Mucosa of descending colon (tissue), 3 donors: ENCODE measurements at regions not wholly inside any gene's neighbourhood (a gene's known extent, or its start where the extent isn't known, plus 50 kb on each side); places are given as distances from the start of the nearest gene placed in this dataset.

ENCODE experiments used
- ATAC-seq: fragments of 200-7000 bp; cut with Tn5 transposase; one replicate; pipeline ENCODE4 v1.9.1; 2020; ENCODE audit warnings: mild to moderate bottlenecking, moderate library complexity
- DNase-seq, 3 donors: peaks; one replicate each; pipeline ENCODE4 v3.0.0-alpha.2; 2020
- H3K36me3 ChIP-seq: fragments of 200-600 bp; one replicate; pipeline ENCODE4 v1.8.0; 2021; ENCODE audit warnings: low read depth, mild to moderate bottlenecking
- H3K4me1 ChIP-seq: fragments of 200-600 bp; one replicate; pipeline ENCODE4 v1.8.0; 2021; ENCODE audit warnings: low read depth, mild to moderate bottlenecking
- H3K4me3 ChIP-seq: fragments of 200-600 bp; one replicate; pipeline ENCODE4 v1.8.0; 2021; ENCODE audit warnings: mild to moderate bottlenecking
- H3K9me3 ChIP-seq: fragments of 200-600 bp; one replicate; pipeline ENCODE4 v1.8.0; 2021; ENCODE audit warnings: mild to moderate bottlenecking
- CTCF ChIP-seq: fragments of 200-600 bp; IDR thresholded peaks from one replicate; pipeline ENCODE4 v1.8.0; 2022; ENCODE audit warnings: antibody characterized with exemption, mild to moderate bottlenecking
- intact Hi-C, 2 donors: fragments of 100-400 bp; cut with DNase I in 1 of 2; cut with micrococcal nuclease in 1 of 2; formaldehyde crosslinking; loops; one replicate each; pipeline versions ENCODE4 v1.11.0 to v1.11.1; 2022; cut with DNase I, micrococcal nuclease
- donor health status: DM: no; HTN: no; CAD: no; lungs with moderate emphysema.
- donor health status: DM: no; HTN: no; CAD: no.
- donor health status: DM: no; HTN: yes; CAD: no.

GRCh38 chr19:30318936-30319335 is 53.2 kb upstream of the ZNF536 start:
- intact Hi-C loops = no loop called here
- no peaks in the 10 kb centered on the region for H3K4me1 ChIP-seq
- DNase-seq (no peak), ATAC-seq (no peak)
- no peak for TF ChIP-seq CTCF
- H3K4me3 ChIP-seq = no peak overlapping the region
- H3K9me3 ChIP-seq = no peaks in the 10 kb centered on the region
- no peaks in the 10 kb centered on the region for H3K36me3 ChIP-seq

DNA sequence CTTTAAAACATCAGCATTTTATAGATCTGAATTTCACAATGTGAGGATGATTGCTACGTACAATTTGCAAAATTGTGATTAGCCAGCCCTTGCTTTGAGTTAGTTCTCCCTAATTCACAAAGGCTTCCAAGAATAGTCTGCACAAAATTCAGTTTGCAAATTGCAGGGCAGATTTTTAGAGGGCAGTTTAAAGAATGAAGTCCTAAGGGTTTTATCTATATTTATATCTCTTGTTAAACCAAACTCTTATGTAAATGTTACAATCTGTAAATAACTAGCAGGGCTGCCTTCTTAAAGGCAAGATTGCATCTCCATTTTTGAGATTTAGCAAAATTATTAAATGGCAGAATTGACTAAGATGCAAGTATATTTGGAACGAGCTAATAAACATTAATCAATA is 52.8 kb upstream of the ZNF536 start:
- no peak for TF ChIP-seq CTCF
- H3K9me3 ChIP-seq = no peaks in the 10 kb centered on the region
- DNase-seq (no peak), ATAC-seq (no peak)
- intact Hi-C loops = no loop called here
- H3K36me3 ChIP-seq = no peaks in the 10 kb centered on the region
- H3K4me1 ChIP-seq = no peaks in the 10 kb centered on the region
- no peak overlapping the region for H3K4me3 ChIP-seq

GRCh38 chr19:30319876-30320275 is 52.3 kb upstream of the ZNF536 start:
- intact Hi-C loops = no loop called here
- no peak overlapping the region for H3K4me3 ChIP-seq
- DNase-seq (no peak), ATAC-seq (no peak)
- no peaks in the 10 kb centered on the region for H3K36me3 ChIP-seq
- H3K4me1 ChIP-seq = no peaks in the 10 kb centered on the region
- H3K9me3 ChIP-seq = no peaks in the 10 kb centered on the region
- TF ChIP-seq CTCF = no peak

GRCh38 chr19:30320466-30320865 is 51.7 kb upstream of the ZNF536 start:
- DNase-seq = no peak
- Histone ChIP-seq H3K4me1 (no peaks in the 10 kb centered on the region), H3K36me3 (no peaks in the 10 kb centered on the region), H3K9me3 (no peaks in the 10 kb centered on the region), H3K4me3 (no peak overlapping the region)
- no peak for TF ChIP-seq CTCF
- no peak for ATAC-seq
- intact Hi-C loops = no loop called here

GRCh38 chr19:30320916-30321315 is 51.3 kb upstream of the ZNF536 start:
- no peak for DNase-seq
- no peak for TF ChIP-seq CTCF
- intact Hi-C loops = no loop called here
- Histone ChIP-seq H3K4me1 (no peaks in the 10 kb centered on the region), H3K9me3 (no peaks in the 10 kb centered on the region), H3K36me3 (no peaks in the 10 kb centered on the region), H3K4me3 (no peak overlapping the region)
- ATAC-seq = no peak
